Activated T-helper 1 cell treated with anti-CD3 and anti-CD28 coated beads, Interleukin-12 subunit alpha, Interleukin-12 subunit beta, Interleukin-2, Interleukin-4 antibody, amounts not matched to agents 30 ng/mL and 10 ng/mL and 1 ng/mL, durations not matched to agents 14 hours and 24 hours and 36 hours (primary cell): ENCODE measurements at regions not wholly inside any gene's neighbourhood (a gene's known extent, or its start where the extent isn't known, plus 50 kb on each side); places are given as distances from the start of the nearest gene placed in this dataset.
"Not testable (repeated sequence)": the region's sequence is repeated elsewhere in the genome, so short reads cannot be mapped to it uniquely, and the experiment has no call there.

Experiments used
- DNase-seq: peaks from one replicate; pipeline ENCODE4 v3.0.0; 2021; ENCODE audit warnings: low spot score
- H3K27ac Mint-ChIP-seq: one replicate; pipeline ENCODE4 v1.8.0; 2021; ENCODE audit warnings: mild to moderate bottlenecking, mixed read lengths
- H3K27me3 Mint-ChIP-seq: one replicate; pipeline ENCODE4 v1.8.0; 2022; ENCODE audit warnings: mild to moderate bottlenecking, moderate library complexity, mixed read lengths; ENCODE audit not compliant: insufficient read depth
- H3K36me3 Mint-ChIP-seq: one replicate; pipeline ENCODE4 v1.8.0; 2021; ENCODE audit warnings: low read depth, mixed read lengths
- H3K4me1 Mint-ChIP-seq: one replicate; pipeline ENCODE4 v1.8.0; 2021; ENCODE audit warnings: low read depth, mixed read lengths
- H3K4me3 Mint-ChIP-seq: one replicate; pipeline ENCODE4 v1.8.0; 2021; ENCODE audit warnings: mild to moderate bottlenecking, moderate library complexity, mixed read lengths
- H3K9me3 Mint-ChIP-seq: one replicate; pipeline ENCODE4 v1.8.0; 2021; ENCODE audit warnings: mixed read lengths
- intact Hi-C: fragments of 100-400 bp; cut with micrococcal nuclease; formaldehyde crosslinking; loops from one replicate; pipeline ENCODE4 v1.15.1; 2024

DNA sequence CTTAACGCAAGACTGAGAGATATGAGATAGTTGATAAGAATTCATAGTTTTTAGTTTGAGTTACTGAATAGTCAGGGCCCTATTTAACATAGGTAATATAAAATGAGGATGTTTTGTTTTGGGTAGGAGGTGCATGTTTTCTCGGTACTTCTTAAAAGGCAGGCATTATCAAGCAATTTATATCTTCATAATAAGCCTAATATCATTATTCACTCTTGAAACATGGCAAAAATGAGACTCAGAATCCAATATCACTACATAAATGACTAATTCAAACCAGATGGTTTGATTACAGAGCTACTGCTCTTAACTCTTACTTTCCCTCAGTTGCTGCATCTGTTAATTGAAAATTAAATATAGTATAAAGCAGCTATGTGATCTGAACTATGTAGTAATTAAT lies 2038.7 kb downstream of the EFNA5 start:
- H3K27me3 Mint-ChIP-seq = no peaks in the 10 kb centered on the region
- H3K36me3 Mint-ChIP-seq = no peaks in the 10 kb centered on the region
- no peaks in the 10 kb centered on the region for H3K4me1 Mint-ChIP-seq
- H3K27ac Mint-ChIP-seq = no peak overlapping the region
- H3K9me3 Mint-ChIP-seq = peaks cover 6% of the 10 kb centered on the region
- no peak for DNase-seq
- intact Hi-C loops = no loop called here
- H3K4me3 Mint-ChIP-seq = no peak overlapping the region

DNA sequence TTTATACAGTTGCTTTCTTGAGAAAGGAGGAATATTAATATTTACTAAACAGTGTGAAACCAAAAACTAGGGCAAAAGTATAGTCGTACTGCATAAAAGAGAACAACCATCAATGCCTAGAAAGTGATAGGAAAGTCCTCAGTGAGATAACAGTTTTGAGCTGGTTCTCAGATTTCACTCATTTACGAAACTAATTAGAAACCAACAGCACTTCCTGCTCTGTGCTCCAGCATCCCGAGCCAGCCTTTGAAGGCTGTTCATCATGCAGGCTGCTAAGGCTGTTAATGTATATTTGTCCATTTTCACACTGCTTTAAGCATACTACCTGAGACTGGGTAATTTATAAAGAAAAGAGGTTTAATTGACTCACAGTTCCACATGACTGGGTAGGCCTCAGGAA lies 2039.9 kb downstream of the EFNA5 start:
- intact Hi-C loops = no loop called here
- no peak for DNase-seq
- peaks cover 2% of the 10 kb centered on the region for H3K9me3 Mint-ChIP-seq
- H3K27me3 Mint-ChIP-seq = no peaks in the 10 kb centered on the region
- no peak overlapping the region for H3K27ac Mint-ChIP-seq
- H3K36me3 Mint-ChIP-seq = no peaks in the 10 kb centered on the region
- H3K4me1 Mint-ChIP-seq = no peaks in the 10 kb centered on the region
- H3K4me3 Mint-ChIP-seq = no peak overlapping the region

DNA sequence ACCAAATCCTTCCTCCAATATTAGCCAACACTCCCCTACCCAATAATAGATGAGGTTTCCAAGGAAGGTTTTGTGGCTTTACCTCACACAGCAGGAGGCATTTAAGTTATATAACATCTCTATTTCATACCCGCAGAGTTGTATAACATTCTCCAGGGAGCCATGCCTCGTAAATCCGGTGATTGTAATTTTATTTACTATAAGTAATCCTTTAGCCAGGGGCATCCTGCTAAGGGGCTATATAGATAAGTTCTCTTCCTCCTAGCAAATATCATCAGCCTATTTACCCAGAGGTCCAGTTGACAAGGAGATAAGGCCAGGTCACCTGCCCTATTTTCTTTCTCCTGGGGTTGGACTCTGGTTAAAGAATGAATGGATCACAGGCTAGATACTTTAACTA lies 2051.0 kb downstream of the EFNA5 start:
- intact Hi-C loops = no loop called here
- no peaks in the 10 kb centered on the region for H3K36me3 Mint-ChIP-seq
- H3K4me3 Mint-ChIP-seq = no peak overlapping the region
- peaks cover 10% of the 10 kb centered on the region for H3K9me3 Mint-ChIP-seq
- no peaks in the 10 kb centered on the region for H3K4me1 Mint-ChIP-seq
- no peak for DNase-seq
- H3K27ac Mint-ChIP-seq = no peak overlapping the region
- no peaks in the 10 kb centered on the region for H3K27me3 Mint-ChIP-seq

DNA sequence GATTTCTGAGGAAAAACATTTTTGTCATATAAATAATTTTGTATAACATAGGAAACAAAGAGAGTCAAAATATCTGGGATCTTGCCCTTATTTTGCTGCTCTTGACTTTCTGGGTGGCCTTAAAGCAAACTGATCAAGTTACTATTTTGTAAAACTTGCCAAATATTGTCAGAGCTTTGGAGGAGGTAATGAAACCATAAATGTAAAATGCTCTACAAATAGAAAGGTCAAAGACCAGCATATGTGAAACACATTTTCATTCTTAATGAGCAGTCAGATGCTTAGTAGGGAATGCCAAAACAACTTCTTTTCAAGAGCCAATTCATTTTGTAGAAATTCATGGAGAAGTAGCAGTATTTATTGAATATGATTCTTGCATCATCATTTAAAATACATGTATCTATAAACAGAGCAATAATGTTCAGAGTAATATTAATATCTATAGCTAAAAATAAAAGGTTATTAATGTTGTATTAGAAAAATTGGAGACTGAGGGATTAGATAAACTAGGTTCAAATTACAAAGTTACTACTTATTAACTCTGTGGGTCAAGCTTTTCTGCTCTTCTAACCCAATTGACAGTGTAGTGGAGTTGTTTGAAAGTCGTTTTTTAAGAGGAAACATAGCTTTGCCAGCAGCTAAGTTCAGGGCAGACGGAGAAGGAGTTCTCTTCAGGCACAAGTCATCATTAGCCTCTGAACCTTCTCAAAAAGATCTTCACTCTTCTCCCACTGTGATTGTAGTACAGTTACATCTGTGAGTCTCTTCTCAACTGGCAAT lies 2053.1 kb downstream of the EFNA5 start:
- intact Hi-C loops = no loop called here
- Mint-ChIP-seq H3K4me1 (no peaks in the 10 kb centered on the region), H3K36me3 (no peaks in the 10 kb centered on the region), H3K4me3 (no peak overlapping the region), H3K27me3 (no peaks in the 10 kb centered on the region), H3K27ac (no peak overlapping the region), H3K9me3 (peaks cover 10% of the 10 kb centered on the region)
- DNase-seq = no peak

DNA sequence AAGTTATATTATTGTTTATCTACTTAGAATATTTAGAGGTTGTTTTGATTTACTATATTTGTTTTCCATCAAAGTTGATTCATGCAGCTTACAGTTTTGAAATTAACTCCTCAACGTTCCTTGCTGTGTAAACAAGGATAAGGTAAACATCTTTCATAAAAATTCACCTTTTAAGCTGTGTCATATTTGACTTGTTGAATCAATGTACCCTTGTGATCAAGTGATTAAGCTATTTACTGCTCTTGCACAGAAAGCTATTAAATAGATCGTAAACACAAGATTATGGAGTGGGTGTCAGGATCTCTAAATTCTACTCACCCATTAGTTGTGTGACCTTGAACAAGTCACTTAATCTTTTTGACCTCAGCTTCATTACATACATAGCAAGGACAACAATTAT lies 2054.0 kb upstream of the NUDT12 start:
- no peak overlapping the region for H3K4me3 Mint-ChIP-seq
- H3K36me3 Mint-ChIP-seq = no peaks in the 10 kb centered on the region
- DNase-seq = no peak
- H3K27ac Mint-ChIP-seq = no peak overlapping the region
- H3K4me1 Mint-ChIP-seq = no peaks in the 10 kb centered on the region
- H3K9me3 Mint-ChIP-seq = no peaks in the 10 kb centered on the region
- no peaks in the 10 kb centered on the region for H3K27me3 Mint-ChIP-seq
- intact Hi-C loops = no loop called here

DNA sequence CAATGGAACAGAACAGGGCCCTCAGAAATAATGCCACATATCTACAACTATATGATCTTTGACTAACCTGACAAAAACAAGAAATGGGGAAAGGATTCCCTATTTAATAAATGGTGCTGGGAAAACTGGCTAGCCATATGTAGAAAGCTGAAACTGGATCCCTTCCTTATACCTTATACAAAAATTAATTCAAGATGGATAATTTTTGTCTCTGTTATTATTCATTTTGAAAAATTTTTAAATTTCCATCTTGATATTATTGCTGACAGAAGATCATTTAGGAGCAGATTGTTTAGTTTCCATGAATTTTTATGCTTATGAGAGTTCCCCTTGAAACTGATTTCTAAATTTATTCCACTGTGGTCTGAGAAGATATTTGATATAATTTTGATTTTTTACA lies 2039.8 kb upstream of the NUDT12 start:
- H3K27me3 Mint-ChIP-seq, H3K27ac Mint-ChIP-seq, intact Hi-C loops, H3K36me3 Mint-ChIP-seq, H3K4me1 Mint-ChIP-seq, H3K4me3 Mint-ChIP-seq, DNase-seq: not testable (repeated sequence)
- H3K9me3 Mint-ChIP-seq = peaks cover 51% of the 10 kb centered on the region

DNA sequence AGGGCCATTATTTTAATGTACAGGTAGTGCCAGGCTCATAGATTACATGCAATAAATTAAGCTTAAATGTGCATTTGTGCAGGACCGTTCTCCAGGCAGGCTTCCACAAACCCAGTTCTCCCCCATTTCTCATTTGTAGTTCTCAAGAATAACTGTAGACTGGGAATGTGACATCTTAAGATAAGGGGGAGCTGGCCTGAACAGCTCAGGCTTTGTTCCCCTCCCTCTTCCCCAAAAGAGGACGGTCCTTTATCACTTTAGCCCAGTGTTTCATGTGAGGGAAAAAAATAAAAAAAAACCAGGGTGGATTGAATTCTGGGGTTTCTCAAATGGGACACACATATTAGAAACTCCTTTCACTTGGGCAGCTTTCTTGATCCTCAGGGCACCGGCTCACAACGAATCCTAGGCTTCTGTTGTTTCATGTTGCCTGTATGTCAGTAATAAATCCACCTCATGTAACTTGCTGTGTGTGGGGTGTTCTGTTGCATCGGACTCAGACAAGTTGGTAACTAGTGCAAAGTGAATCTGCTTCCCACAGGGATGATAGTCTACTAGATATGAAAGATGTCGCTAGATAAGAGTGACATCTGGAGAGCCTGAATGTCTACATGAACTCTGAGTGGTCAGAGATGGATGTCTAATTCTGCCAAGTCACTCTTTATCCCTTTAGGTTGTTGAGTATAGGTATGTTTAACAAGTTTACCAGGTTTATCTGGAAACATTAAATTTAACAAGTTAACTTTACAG lies 2030.6 kb upstream of the NUDT12 start:
- Mint-ChIP-seq H3K27me3 (no peaks in the 10 kb centered on the region), H3K4me3 (no peak overlapping the region), H3K9me3 (peaks cover 10% of the 10 kb centered on the region), H3K36me3 (no peaks in the 10 kb centered on the region), H3K27ac (no peak overlapping the region), H3K4me1 (no peaks in the 10 kb centered on the region)
- intact Hi-C loops = no loop called here
- no peak for DNase-seq

DNA sequence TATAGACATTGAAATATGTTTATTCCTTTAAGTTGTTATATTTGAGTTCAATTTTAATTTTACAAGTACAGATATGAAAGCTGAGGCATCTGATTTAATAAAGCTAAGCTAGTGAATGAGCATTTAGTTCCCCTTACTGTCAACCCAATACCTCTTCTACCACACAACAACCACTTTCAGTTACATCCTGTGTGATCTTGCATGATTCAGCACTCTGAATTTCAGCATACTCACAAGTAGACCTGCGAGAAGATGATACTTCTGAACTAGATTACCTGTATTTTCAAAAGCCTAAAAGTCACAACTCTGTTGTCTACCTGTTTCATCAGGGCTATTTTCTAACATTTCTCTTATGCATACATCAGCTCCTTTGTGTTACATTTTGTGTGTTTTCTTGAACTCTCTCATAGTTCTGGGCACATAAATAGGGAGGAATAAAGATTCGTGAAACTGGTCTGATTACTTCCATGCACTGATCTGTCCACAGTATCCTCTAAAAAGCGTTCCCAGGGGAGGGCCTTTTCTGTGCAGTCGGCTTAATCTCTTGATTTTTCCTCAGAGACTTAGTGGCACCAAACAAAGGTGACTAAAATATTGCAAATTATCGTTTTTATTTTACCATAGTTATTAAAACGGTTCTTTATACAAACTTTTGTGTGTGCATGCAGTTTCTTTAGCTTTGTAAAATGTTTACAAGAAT lies 2025.5 kb upstream of the NUDT12 start:
- no peaks in the 10 kb centered on the region for H3K27me3 Mint-ChIP-seq
- H3K36me3 Mint-ChIP-seq = no peaks in the 10 kb centered on the region
- no peak overlapping the region for H3K4me3 Mint-ChIP-seq
- intact Hi-C loops = no loop called here
- no peak overlapping the region for H3K27ac Mint-ChIP-seq
- no peak for DNase-seq
- peaks cover 11% of the 10 kb centered on the region for H3K9me3 Mint-ChIP-seq
- H3K4me1 Mint-ChIP-seq = no peaks in the 10 kb centered on the region

DNA sequence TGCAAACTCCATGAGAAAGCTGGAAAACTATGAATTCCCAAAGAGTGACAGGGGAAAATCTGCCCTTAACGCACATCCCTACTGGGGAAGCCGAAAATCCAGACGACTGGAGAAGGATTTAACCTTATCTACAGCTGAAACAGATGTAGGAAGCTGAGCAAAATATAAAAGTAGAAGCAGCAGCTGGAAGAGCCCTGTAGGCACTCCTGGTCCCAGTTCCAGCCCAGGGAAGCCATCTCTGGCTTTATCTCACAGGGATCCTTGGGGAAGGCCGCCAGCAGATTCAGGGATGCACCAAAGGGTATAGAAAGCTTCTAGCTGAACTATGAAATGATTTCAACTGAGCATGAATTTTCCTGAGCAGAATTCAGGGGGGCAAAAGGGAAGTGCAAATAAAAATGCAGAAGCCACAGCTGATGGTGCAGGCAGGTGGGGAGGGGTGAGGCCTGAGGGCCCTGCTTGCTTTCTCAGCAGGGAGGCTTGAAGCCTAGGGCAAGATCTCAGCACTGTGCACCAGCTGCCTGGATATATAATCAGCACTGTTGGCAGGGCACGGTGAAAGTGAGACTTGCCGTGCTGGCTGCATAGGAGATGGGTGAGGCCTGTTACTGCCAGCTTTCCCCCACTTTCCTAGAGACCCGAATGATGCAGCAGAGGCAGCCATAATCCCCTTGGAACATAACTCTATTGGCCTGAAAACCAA lies 2019.5 kb upstream of the NUDT12 start:
- no peak overlapping the region for H3K4me3 Mint-ChIP-seq

DNA sequence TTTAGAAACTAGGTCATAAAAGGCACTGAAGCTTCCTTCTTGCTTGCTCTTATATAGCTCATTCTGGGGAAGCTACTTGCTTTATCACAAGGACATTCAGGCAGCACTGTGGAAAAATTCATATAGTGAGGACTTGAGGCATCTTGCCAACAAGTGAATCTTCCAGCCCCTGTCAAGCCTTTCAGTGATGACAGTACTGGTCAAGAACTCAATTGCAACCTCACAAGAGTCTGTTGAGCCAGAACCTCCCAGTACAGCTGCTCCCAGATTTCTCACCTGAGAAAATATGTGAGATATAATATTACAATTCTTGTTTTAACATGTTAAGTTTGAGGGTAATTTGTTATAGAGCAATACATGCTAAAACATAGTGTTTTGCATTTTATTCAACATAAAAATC lies 2011.0 kb upstream of the NUDT12 start:
- no peak for DNase-seq
- no peaks in the 10 kb centered on the region for H3K27me3 Mint-ChIP-seq
- no peaks in the 10 kb centered on the region for H3K36me3 Mint-ChIP-seq
- intact Hi-C loops = no loop called here
- H3K4me3 Mint-ChIP-seq = no peak overlapping the region
- no peaks in the 10 kb centered on the region for H3K4me1 Mint-ChIP-seq
- H3K27ac Mint-ChIP-seq = no peak overlapping the region
- peaks cover 11% of the 10 kb centered on the region for H3K9me3 Mint-ChIP-seq

More for the DNA sequence above, 2019.5 kb upstream of the NUDT12 start:
- DNase-seq = no peak
- Mint-ChIP-seq H3K36me3 (no peaks in the 10 kb centered on the region), H3K27me3 (no peaks in the 10 kb centered on the region), H3K27ac (no peak overlapping the region), H3K4me1 (no peaks in the 10 kb centered on the region), H3K9me3 (peaks cover 35% of the 10 kb centered on the region)
- intact Hi-C loops = no loop called here

DNA sequence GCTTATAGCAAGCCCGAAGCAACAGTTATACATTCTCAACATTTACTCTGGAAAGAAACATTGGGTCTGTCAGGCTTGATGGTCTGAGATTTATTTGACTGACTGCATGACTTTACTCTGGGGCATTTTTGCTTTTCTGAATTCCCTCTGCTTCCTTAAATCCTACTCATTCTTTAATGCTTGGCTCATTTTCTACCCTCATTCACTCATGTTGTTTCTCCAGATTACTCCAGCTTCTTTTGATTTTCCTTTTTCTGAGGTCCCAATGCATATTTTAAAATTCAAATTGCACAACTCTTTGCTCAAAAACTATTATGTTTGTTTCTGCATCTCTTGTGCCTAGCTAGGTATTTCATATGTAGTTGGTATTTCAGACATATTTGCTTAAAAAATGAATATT lies 2002.9 kb upstream of the NUDT12 start:
- no peaks in the 10 kb centered on the region for H3K4me1 Mint-ChIP-seq
- H3K36me3 Mint-ChIP-seq = no peaks in the 10 kb centered on the region
- peaks cover 11% of the 10 kb centered on the region for H3K9me3 Mint-ChIP-seq
- H3K27ac Mint-ChIP-seq = no peak overlapping the region
- no peaks in the 10 kb centered on the region for H3K27me3 Mint-ChIP-seq
- intact Hi-C loops = no loop called here
- no peak overlapping the region for H3K4me3 Mint-ChIP-seq
- DNase-seq = no peak

DNA sequence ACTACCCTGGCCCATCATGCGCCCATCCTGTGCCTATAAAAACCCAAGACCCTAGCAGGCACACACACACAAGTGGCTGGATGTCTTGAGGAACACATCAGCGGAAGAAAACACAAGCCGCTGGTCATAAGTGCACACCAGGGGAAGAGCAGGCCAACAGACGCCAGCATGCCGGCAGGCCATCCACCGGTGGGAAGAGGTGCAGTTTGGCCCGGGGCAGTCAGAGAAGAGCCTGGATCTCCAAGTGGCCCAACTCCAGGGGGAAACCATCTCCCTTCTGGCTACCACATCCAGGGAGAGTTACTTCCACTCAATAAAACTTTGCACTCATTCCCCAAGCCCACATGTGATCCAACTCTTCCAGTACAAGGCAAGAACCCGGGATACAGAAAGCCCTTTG lies 2001.3 kb upstream of the NUDT12 start:
- Mint-ChIP-seq H3K4me1 (no peaks in the 10 kb centered on the region), H3K27me3 (no peaks in the 10 kb centered on the region), H3K4me3 (no peak overlapping the region), H3K36me3 (no peaks in the 10 kb centered on the region), H3K9me3 (peaks cover 11% of the 10 kb centered on the region), H3K27ac (no peak overlapping the region)
- intact Hi-C loops = no loop called here
- no peak for DNase-seq
